Tibial nerve (tissue), 4 donors: ENCODE measurements at regions not wholly inside any gene's neighbourhood (a gene's known extent, or its start where the extent isn't known, plus 50 kb on each side); places are given as distances from the start of the nearest gene placed in this dataset.

Experiments
- DNase-seq, 2 donors: peaks; one replicate each; pipeline ENCODE4 v3.0.0-alpha.2; 2019; ENCODE audit warnings: low spot score in 2 of 2
- H3K27ac ChIP-seq, 4 donors: fragments of 200-600 bp; sonication (generic) in 3 of 4; one replicate each; pipeline ENCODE4 v1.5.1; 2017 to 2019; ENCODE audit warnings: mild to moderate bottlenecking in 1 of 4
- H3K27me3 ChIP-seq, 2 donors: fragments of 200-600 bp; sonication (generic) in 1 of 2; one replicate each; pipeline versions ENCODE4 v1.5.1 to v1.6.0; 2017 to 2019
- H3K36me3 ChIP-seq, 3 donors: fragments of 200-600 bp; sonication (generic); one replicate each; pipeline ENCODE4 v1.5.1; 2018 to 2019
- H3K4me1 ChIP-seq, 4 donors: fragments of 200-600 bp; sonication (generic) in 3 of 4; one replicate each; pipeline ENCODE4 v1.5.1; 2017 to 2019
- H3K4me3 ChIP-seq, 4 donors: fragments of 200-600 bp; sonication (generic) in 3 of 4; one replicate each; pipeline ENCODE4 v1.5.1; 2017 to 2019; ENCODE audit warnings: mild to moderate bottlenecking in 1 of 4, moderate library complexity in 1 of 4
- H3K9me3 ChIP-seq, 4 donors: fragments of 200-600 bp; sonication (generic) in 3 of 4; one replicate each; pipeline ENCODE4 v1.5.1; 2017 to 2019
- CTCF ChIP-seq, 5 experiments: fragments of 200-600 bp in 3 of 5; fragments of 450-650 bp in 2 of 5; sonication (generic) in 3 of 5; IDR thresholded peaks; one replicate each; pipeline ENCODE4 v1.5.1; 2016 to 2019; ENCODE audit warnings: antibody characterized with exemption in 5 of 5, mild to moderate bottlenecking in 3 of 5, moderate library complexity in 2 of 5
- EP300 ChIP-seq, 2 donors: sonication (generic); formaldehyde crosslinking; IDR thresholded peaks; one replicate each; pipeline ENCODE4 v1.6.1; 2017; ENCODE audit warnings: antibody characterized with exemption in 2 of 2, mild to moderate bottlenecking in 1 of 2
- POLR2A ChIP-seq, 2 donors: fragments of 450-650 bp; IDR thresholded peaks; one replicate each; pipeline ENCODE4 v1.6.1; 2017; ENCODE audit warnings: antibody characterized with exemption in 2 of 2, mild to moderate bottlenecking in 2 of 2, moderate library complexity in 2 of 2
- WGBS, 2 donors: methylation state at CpG; one replicate each; pipeline ENCODE4 v1.1.5; 2018; 5-methylcytosine and 5-hydroxymethylcytosine counted together

GRCh38 chr3:115270849-115271248 lies 123.8 kb upstream of the ZBTB20 start:
- H3K9me3 ChIP-seq: no peaks in the 10 kb centered on the region
- no peaks in the 10 kb centered on the region for H3K4me1 ChIP-seq
- DNase-seq: no peak
- WGBS, 2 donors: 53 to 67% methylated on average over 2 of the region's 2 CpGs
- H3K27me3 ChIP-seq: no peaks in the 10 kb centered on the region
- H3K36me3 ChIP-seq: no peaks in the 10 kb centered on the region
- no peak overlapping the region for H3K27ac ChIP-seq
- no peak overlapping the region for H3K4me3 ChIP-seq
- TF ChIP-seq EP300 (IDR thresholded peaks at IDR 0.05) (no peak), CTCF (IDR thresholded peaks at IDR 0.05) (no peak), POLR2A (IDR thresholded peaks at IDR 0.05) (no peak)

GRCh38 chr3:115272036-115272824 lies 125.1 kb upstream of the ZBTB20 start:
- no peak for DNase-seq
- Histone ChIP-seq H3K27ac (no peak overlapping the region), H3K27me3 (no peaks in the 10 kb centered on the region), H3K9me3 (no peaks in the 10 kb centered on the region), H3K4me3 (no peak overlapping the region), H3K4me1 (no peaks in the 10 kb centered on the region), H3K36me3 (no peaks in the 10 kb centered on the region)
- 77 to 78% methylated on average over 10 of the region's 10 CpGs for WGBS, 2 donors
- TF ChIP-seq POLR2A (IDR thresholded peaks at IDR 0.05) (no peak), CTCF (IDR thresholded peaks at IDR 0.05) (no peak), EP300 (IDR thresholded peaks at IDR 0.05) (no peak)

GRCh38 chr3:115275896-115276295 lies 128.8 kb upstream of the ZBTB20 start:
- H3K4me1 ChIP-seq: no peaks in the 10 kb centered on the region
- H3K36me3 ChIP-seq: no peaks in the 10 kb centered on the region
- TF ChIP-seq EP300 (IDR thresholded peaks at IDR 0.05) (no peak), CTCF (IDR thresholded peaks at IDR 0.05) (no peak), POLR2A (IDR thresholded peaks at IDR 0.05) (no peak)
- no peak overlapping the region for H3K4me3 ChIP-seq
- no peak for DNase-seq
- no peaks in the 10 kb centered on the region for H3K9me3 ChIP-seq
- no peak overlapping the region for H3K27ac ChIP-seq
- 78 to 94% methylated on average over 1 of the region's 1 CpG for WGBS, 2 donors
- no peaks in the 10 kb centered on the region for H3K27me3 ChIP-seq

GRCh38 chr3:115279939-115280338 lies 132.9 kb upstream of the ZBTB20 start:
- Histone ChIP-seq H3K27ac (no peak overlapping the region), H3K4me1 (no peaks in the 10 kb centered on the region), H3K4me3 (no peak overlapping the region), H3K9me3 (no peaks in the 10 kb centered on the region), H3K27me3 (no peaks in the 10 kb centered on the region), H3K36me3 (no peaks in the 10 kb centered on the region)
- TF ChIP-seq EP300 (IDR thresholded peaks at IDR 0.05) (no peak), POLR2A (IDR thresholded peaks at IDR 0.05) (no peak), CTCF (IDR thresholded peaks at IDR 0.05) (no peak)
- no peak for DNase-seq
- 84 to 88% methylated on average over 1 of the region's 1 CpG for WGBS, 2 donors

- DNase-seq: no peak
- Histone ChIP-seq H3K4me1 (no peaks in the 10 kb centered on the region), H3K9me3 (no peaks in the 10 kb centered on the region), H3K27me3 (no peaks in the 10 kb centered on the region), H3K27ac (no peak overlapping the region), H3K4me3 (no peak overlapping the region), H3K36me3 (no peaks in the 10 kb centered on the region)
- TF ChIP-seq POLR2A (IDR thresholded peaks at IDR 0.05) (no peak), EP300 (IDR thresholded peaks at IDR 0.05) (no peak), CTCF (IDR thresholded peaks at IDR 0.05) (no peak)
- WGBS, 2 donors: 60 to 66% methylated on average over 3 of the region's 3 CpGs
Observed at GRCh38 chr3:115280506-115280905, 133.4 kb upstream of the ZBTB20 start.
